ENCODE measurements at regions not wholly inside any gene's neighbourhood (a gene's known extent, or its start where the extent isn't known, plus 50 kb on each side); places are given as distances from the start of the nearest gene placed in this dataset.
A peak's percentile ranks its signal among the peaks of the same experiment; 100 is the strongest.

- Mint-ChIP-seq H3K9me3 (peaks cover 6% of the 10 kb centered on the region), H3K36me3 (ENCODE audit: low read depth) (no peaks in the 10 kb centered on the region), H3K4me1 (peaks cover 40% of the 10 kb centered on the region), H3K27me3 (ENCODE audit: low read depth) (no peaks in the 10 kb centered on the region), H3K4me3 (no peak overlapping the region), H3K27ac (ENCODE audit: unreplicated experiment) (peak overlapping the region; percentile 66)
- no peak for DNase-seq (ENCODE audit: low read depth, low spot score)
- no peak for TF ChIP-seq CTCF (conservative IDR thresholded peaks at IDR 0.05)
Observed at GRCh38 chr4:157996061-157997028, 176.5 kb downstream of the GASK1B start.

- Mint-ChIP-seq H3K27ac (ENCODE audit: unreplicated experiment) (peak overlapping the region; percentile 68), H3K36me3 (ENCODE audit: low read depth) (no peaks in the 10 kb centered on the region), H3K9me3 (no peaks in the 10 kb centered on the region), H3K4me3 (no peak overlapping the region), H3K27me3 (ENCODE audit: low read depth) (no peaks in the 10 kb centered on the region), H3K4me1 (peaks cover 34% of the 10 kb centered on the region)
- DNase-seq (ENCODE audit: low read depth, low spot score) = no peak
- TF ChIP-seq CTCF (conservative IDR thresholded peaks at IDR 0.05) = no peak
Observed at GRCh38 chr4:157994863-157995262, 178.0 kb downstream of the GASK1B start.

- Mint-ChIP-seq H3K27ac (ENCODE audit: unreplicated experiment) (no peak overlapping the region), H3K4me1 (peaks cover 34% of the 10 kb centered on the region), H3K36me3 (ENCODE audit: low read depth) (no peaks in the 10 kb centered on the region), H3K4me3 (no peak overlapping the region), H3K27me3 (ENCODE audit: low read depth) (no peaks in the 10 kb centered on the region), H3K9me3 (no peaks in the 10 kb centered on the region)
- no peak for DNase-seq (ENCODE audit: low read depth, low spot score)
- no peak for TF ChIP-seq CTCF (conservative IDR thresholded peaks at IDR 0.05)
Observed at GRCh38 chr4:157992948-157993839, 179.6 kb downstream of the GASK1B start.

GRCh38 chr4:157992038-157992705 is 180.7 kb downstream of the GASK1B start:
- H3K4me1 Mint-ChIP-seq = peaks cover 31% of the 10 kb centered on the region
- TF ChIP-seq CTCF (conservative IDR thresholded peaks at IDR 0.05) = peak; percentile 91
- H3K36me3 Mint-ChIP-seq (ENCODE audit: low read depth) = no peaks in the 10 kb centered on the region
- DNase-seq (ENCODE audit: low read depth, low spot score) = peak; percentile 61
- H3K4me3 Mint-ChIP-seq = peak overlapping the region; percentile 44
- H3K27ac Mint-ChIP-seq (ENCODE audit: unreplicated experiment) = no peak overlapping the region
- no peaks in the 10 kb centered on the region for H3K27me3 Mint-ChIP-seq (ENCODE audit: low read depth)
- no peaks in the 10 kb centered on the region for H3K9me3 Mint-ChIP-seq

GRCh38 chr4:157988641-157989040 is 184.2 kb downstream of the GASK1B start:
- H3K36me3 Mint-ChIP-seq (ENCODE audit: low read depth) = no peaks in the 10 kb centered on the region
- H3K9me3 Mint-ChIP-seq = no peaks in the 10 kb centered on the region

More at GRCh38 chr4:157988641-157989040, 184.2 kb downstream of the GASK1B start:
- no peaks in the 10 kb centered on the region for H3K27me3 Mint-ChIP-seq (ENCODE audit: low read depth)
- no peak for DNase-seq (ENCODE audit: low read depth, low spot score)
- no peak overlapping the region for H3K4me3 Mint-ChIP-seq
- TF ChIP-seq CTCF (conservative IDR thresholded peaks at IDR 0.05) = no peak
- H3K27ac Mint-ChIP-seq (ENCODE audit: unreplicated experiment) = no peak overlapping the region
- H3K4me1 Mint-ChIP-seq = peaks cover 15% of the 10 kb centered on the region
